SIG-M5 treated with dmso at 0.1 percent for 504 hours (cell line): ENCODE measurements at regions not wholly inside any gene's neighbourhood (a gene's known extent, or its start where the extent isn't known, plus 50 kb on each side); places are given as distances from the start of the nearest gene placed in this dataset.

Experiments used
- DNase-seq: peaks from one replicate; lab custom pipeline; 2025; ENCODE audit not compliant: unreplicated experiment; lab: John Stamatoyannopoulos, UW

DNA sequence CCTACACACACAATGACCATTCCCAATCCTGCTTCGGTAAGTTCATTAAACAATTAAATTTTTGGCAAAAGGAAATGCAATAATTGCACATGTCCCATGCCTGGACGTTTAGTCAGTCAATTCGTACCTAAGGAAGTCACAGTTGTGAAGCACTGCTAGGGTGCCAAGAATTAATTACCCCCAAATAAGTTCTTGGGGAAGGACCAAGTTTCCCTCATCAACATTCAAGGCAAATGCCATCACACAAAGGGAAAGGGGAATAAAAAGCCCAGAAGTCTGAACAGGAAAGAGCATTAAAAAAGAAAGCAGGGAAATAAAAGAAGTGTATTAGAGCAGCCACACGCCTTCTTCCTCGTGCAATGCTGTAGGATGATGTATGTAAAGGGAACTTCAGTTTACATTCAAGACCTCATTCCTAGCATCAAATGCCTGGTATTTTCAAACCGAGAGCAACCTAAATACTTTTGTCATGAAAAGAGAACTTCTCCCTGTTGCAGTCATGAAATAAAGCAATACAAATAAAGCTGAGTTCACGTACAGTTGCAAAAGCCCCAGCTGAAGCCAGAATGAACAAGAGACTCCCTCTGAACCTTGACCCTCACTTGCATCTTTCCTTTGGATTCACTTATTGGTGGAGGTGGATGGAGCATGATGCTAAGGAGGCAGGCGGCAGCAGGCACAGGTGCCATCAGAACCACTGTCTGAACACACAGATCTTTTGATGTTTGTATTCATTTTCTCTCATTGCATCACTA, 124.0 kb upstream of the PPARGC1A start:
- DNase-seq = no peak

DNA sequence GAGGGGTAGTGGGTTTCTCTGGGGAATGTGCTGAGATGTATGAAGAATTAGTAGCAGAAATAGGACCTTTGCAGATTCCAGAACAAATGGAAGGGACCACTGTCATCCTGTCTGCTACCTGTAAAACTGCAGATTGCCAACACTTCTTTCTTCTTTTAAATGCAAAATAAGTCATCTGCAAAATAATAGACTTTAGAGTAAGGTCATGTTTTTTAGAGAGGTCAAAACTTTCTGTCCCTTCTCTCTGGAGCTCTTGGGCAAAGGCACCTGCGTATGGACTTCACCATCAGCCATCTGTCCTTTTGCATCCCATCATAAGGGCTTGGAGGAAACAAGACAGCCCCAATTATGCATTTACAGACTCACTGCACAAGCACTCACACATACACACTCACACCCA, 121.1 kb upstream of the PPARGC1A start:
- DNase-seq = no peak

DNA sequence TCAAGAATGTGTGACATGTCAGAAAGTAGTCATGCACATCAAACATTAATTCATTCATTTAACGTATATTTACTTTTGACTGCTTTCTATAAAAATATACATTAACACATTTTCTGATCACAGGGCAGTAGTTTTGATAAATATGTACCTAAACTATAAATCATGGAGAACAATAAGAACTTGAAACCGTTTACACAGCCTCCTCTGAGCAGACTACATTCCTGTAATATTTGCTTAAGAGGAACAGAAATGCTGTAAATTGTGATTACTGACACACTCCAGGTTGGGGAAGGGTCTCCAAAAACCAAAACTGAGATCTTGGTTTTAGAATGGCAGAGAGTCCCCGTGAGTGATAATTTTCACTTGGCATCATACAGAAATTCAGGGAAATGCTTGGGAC, 120.7 kb upstream of the PPARGC1A start:
- DNase-seq = no peak

DNA sequence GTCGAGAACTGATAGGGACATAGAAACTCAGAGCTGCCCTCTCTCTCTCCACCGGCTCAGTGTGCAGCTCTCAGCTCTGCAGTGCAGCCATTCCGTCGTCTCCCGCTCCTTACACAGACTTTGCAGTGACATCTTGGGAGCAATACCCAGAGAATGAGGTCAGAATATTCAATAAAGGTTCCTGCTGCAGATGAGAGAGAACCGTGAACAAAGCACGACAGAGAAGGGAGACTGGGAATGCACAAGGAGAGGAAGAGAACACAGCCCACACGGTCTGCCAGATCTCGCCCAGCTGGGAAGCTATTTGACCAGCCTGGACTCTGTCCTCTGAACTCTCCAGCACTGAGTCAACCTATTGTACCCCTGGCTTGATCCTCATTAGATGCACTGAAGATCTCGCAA, 118.0 kb upstream of the PPARGC1A start:
- DNase-seq = no peak

DNA sequence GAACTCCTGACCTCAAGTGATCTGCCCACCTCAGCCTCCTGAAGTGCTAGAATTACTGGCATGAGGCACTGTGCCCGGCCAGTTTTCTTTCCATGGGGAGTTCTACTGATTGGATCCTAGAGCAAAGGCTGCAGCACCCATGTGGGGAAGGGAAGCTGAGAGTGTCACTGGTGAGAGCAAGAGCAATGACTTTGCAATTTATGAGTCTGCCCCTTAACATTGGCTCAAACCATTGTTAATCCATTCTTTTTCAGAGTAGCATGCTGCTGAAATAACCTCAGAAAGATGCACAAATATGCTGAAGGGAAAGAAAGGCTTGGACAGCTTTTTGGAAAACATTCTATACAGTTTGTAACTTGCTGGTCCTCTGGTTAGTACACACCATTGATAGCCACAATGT, 116.4 kb upstream of the PPARGC1A start:
- DNase-seq = no peak

DNA sequence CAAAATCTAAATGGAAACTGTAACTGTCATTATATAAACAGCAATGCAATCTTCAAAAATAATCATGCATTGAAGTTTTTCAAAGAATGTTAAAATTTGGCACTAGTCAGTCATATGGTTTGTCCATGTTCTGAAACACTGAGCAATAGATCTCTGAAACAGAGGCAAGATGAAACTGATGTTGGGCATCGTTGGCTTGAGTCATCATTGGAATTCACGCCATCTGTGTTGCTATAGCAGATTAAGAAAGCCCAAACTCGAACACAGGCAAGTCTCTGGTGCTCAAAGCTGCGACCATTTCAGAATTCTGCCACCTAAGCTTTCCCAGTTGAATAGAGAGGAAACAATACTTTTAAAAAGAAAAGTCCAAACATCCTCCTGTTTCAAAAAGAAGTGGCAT, 114.1 kb upstream of the PPARGC1A start:
- no peak for DNase-seq

DNA sequence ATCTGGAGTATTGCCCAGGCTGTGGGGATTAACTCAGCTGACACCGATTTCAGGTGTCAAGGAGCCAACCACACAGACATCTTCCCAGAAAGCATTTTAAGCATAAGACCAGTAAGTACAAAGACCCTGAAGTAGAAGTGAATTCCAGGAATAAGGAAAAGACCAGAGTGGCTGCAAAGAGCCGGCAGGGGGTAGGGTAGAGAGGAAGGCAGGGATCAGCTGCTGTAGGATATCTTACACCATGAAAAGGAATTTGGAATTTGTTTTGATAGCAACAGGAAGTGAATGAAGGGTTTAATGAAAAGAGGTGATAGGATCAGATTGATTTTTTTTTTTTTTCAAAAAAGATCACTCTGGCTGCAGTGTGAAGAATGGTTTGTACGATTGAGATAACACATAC, 113.6 kb upstream of the PPARGC1A start:
- DNase-seq = no peak

DNA sequence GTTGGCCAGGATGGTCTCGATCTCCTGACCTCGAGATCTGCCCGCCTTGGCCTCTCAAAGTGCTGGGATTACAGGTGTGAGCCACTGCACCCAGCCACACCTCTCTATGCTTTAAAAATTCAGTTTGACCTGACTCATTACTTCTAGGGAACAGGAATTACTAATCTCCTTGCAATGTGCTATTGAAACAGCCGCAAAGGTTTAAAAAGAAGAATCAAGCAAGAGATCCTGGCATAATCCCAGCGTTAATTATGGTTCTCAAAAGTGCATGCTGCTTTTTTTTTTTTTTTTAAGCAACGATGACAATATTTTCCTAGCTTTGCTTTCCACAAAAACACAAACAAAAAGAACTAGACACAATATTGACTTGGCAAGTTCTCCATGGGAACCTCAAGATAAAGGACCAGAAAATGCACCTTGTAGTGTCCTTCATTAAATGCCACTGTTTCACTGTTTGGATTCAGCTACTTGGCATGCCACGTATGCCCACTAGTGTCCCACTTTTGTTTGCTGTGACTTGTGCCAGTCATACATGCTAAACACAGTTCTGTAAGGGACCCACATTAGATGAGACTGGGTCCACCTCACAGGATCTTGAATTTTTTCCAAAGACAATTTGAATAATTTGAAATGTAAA, 112.6 kb upstream of the PPARGC1A start:
- DNase-seq = no peak

DNA sequence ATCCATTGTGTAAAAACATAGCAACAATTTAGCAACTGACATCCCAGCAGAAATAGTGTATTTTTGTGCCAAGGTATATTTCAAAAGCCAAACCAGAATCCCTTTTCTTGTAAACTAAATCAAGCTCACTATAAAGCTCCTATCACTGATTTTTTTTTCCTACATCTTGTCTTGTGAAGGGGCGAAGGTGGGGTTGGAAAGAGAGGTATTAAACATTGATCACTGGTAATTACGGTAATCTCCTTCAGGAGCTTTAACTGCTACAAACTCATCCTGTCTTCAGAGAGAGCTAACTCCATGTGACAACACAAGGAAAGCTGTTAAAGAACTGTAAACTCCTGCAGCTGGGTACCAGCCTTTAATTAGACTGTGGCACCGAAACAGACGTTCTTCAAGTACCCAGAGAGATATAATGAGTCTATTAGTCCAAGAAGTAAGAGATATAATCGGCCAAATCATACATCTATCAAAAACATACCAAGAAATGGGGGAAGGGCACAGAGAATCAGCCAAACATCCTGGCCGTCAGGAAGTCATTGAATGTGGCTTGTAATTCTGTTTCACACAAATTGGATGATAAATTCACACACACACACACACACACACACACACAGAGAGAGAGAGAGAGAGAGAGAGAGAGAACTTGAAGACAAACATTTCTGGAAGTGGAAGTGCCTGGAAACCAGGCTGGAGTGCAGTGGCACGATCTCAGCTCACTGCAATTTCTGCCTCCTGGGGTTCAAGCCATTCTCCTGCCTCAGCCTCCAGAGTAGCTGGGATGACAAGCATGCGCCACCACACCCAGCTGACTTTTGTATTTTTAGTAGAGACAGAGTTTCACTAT, 111.9 kb upstream of the PPARGC1A start:
- no peak for DNase-seq

DNA sequence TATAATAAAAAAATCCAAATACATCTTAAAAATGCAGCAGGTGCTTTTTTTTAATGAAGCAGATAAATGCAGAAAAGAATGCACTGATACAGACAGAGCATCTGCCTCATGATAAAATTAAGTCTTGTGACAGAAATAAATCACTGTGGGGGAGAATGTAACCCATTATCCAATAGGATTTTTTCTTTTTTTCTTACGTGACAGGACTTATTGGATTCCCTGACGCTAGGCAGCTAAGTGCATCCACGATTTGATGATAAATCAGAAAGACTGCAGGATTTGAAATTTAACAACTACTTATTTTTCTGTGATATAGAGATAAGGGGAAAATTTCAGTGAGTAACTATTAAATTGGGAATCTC, 110.6 kb upstream of the PPARGC1A start:
- no peak for DNase-seq

DNA sequence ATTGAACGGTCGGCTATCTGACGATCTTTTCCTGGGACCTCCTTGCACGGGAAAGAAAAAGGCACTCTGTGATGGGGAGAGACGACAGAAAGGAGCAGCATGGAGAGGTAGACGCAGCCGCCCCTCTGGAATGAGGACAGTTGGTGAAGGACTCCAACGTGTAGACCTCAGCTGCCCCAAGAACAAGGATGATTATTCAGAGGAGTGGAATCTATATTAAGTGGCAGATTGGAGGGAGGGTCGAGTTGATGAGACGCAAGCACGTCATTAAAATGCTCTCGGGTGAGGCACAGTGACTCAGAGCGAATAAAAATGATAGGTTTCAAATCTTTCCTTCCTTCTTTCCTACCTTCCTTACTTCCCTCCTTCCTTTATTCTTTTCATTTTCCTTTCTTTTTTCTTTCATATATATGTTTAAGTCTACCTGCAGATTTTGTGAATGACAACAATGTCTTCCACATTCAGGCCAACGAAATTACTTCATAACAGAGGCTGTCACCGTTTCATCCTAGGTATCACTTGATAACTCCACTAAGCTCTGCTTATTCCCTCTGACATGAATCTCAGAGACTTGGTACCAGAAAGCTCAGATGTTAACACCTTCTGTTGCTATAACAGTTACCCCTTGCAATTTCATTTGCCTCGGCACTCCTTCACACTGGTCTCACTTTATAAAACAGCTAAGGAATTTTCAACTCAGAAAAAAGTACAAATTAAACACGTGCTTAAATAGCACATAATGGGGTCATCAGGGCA, 110.0 kb upstream of the PPARGC1A start:
- no peak for DNase-seq

DNA sequence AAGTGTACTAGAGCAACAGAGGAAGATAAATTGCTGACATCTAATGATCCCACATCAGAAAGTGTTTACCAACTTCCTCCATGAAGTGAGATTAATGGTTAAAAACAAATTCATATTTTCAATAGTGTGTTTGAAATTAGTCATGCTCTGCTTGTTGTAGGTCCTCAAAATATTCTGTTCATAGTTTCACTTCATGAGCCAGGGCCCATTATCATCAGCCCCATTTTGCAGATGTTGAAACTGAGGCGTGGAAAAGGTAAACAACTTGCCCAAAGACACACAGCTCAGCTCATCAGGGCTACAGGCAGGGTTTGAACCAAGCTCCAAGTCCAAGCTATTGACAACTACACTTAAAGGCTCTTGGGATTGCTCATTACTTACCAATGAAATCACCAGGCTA, 103.5 kb upstream of the PPARGC1A start:
- no peak for DNase-seq

DNA sequence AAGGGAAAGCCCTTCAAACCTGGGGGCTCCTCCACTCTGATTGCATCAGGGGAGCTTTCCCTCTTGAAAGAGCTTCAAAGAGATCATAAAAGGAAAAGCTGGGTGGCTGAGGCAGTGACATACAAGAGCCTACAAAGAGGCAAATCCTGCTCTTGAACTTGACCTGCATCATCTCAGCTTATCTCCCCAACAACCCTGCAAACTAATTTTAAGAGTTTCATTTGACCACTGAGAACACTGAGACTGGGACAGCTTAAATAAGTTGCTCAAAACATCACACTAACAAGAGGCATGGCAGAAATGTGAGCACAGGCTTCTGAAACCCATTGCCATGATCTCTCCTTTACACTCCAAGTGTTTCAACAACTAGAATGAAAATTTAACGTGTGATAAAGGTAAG, 101.6 kb upstream of the PPARGC1A start:
- DNase-seq = no peak

DNA sequence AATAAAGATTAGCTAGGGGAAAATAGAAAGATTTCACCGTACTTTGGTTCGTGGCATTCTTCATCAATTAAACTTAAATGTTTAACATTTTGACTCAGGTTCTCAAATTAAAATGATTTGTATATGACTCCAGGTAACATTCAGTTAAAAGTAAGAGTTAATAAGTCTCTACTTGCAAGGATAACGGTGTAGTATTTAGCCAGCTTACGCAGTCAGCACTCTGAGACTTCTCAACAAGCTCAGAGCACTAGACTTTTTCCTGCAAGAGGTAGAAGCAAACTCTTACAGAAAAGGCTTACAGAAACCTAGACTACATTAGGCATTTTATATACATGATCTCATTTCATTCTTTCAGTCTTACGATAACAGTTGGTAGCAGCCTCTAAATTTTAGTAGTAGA, 96.4 kb upstream of the PPARGC1A start:
- DNase-seq = no peak

DNA sequence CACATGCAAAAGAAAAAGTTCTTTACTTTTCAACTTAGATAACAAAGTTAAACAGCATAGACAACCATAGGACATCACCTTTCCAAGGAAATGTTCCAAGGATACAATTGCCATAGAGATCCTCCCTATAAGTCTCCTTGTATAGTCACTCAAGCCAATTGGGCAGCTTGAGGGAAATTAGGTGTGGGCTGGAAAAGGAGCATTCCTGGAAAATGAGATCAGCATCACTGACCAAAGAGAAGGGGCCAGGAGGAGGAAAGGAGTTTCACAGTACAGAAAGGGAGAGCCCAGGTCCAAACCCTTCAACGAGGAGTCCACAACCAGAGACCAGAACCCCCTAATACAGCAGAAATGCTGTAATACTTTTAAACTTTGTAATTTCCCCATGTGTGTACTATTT, 91.5 kb upstream of the PPARGC1A start:
- no peak for DNase-seq

DNA sequence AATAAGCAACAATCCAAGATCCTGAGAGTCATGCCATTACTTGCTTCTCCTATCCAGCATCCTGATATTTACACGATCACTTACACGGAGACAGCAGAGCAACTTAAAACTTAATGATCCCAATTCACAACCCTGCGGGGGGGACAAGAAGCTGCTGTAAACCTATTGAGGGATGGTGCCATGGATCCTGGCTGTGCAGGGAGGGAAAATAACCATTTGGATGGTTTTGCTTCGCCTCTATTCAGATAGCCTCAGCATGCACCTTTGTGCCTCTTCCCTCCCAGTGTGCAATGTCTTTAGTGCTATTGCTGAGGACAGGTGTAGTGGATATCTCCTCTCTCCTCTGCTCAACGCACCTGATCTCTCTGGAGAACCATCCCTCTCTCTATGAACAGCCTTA, 89.7 kb upstream of the PPARGC1A start:
- DNase-seq = no peak

DNA sequence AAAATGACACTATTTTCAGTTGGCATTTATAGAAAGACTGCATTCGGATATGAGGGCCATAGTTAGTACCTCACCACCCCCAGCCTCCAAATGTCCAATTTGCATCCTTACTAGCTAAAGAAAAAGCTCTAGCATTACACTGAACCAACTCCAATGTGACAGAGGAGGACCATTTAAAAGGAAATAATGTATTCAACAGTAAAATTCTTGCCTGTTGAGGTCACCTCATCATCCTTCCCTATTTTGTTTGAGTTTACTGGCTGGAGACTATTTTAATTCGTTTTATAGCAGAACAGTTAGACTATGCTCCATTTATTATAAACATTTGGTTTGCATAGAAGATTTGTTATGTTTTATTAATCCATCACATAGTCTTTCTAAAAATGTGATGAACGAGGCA, 88.2 kb upstream of the PPARGC1A start:
- DNase-seq = no peak

DNA sequence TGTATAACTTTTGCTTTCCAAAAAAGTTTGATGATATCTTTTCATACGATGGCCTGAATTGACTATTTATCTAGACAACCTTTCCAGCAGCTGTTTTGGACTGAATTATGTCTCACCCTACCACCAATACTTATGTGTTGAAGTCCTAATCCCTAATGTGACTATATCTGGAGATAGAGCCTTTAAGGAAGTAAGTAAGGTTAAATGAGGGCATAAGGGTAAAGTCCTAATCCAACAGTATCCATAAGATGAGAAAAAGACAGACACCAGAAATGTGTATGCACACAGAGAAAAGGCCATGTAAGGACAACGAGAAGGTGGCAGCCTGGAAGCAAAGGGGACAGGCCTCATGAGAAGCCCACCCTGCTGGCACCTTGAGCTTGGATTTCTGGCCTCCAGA, 86.6 kb upstream of the PPARGC1A start:
- DNase-seq = no peak

DNA sequence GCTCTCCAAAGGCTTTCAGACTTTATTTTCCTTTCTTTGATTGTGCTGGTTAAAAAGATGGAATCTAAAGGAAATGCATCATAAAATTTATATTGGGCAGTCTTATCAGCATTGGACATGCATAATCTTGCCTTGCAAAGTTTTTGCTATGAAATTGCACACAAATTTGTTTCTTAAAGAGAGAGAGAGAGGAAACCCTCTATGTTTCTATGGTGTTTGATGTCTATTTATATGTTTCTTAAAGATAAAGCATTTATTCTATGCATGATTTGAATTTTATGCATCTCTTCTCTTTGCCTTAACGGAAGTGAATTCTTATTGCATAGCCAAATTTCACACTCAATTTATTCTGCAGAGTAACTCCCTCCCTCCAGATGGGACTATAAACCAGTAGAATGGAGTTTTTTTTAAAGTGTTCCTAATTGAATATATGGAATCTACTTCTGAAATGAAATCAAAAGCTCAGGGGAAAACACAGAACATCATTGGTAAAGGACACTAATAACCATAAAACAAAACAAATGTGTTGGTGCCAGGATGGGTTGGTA, 83.5 kb upstream of the PPARGC1A start:
- DNase-seq = no peak

DNA sequence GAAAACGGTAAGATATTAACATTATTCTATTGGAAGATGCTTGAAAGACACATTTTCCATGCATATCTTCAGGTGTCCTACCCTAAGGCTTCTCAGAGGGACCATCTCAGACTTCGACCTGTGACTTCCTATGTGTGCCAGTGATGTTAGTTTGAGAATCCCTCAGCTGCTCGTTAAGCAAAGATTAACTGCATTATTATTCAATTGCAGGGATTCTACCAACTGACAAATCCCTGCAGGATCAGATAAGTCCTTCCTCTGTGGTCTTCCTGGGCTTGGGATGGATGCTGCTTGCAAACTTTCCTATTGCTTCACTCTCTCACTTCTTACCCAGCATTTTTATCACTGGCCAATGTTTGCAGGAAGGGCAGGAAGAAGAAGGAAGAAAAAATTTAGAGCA, 83.0 kb upstream of the PPARGC1A start:
- no peak for DNase-seq

DNA sequence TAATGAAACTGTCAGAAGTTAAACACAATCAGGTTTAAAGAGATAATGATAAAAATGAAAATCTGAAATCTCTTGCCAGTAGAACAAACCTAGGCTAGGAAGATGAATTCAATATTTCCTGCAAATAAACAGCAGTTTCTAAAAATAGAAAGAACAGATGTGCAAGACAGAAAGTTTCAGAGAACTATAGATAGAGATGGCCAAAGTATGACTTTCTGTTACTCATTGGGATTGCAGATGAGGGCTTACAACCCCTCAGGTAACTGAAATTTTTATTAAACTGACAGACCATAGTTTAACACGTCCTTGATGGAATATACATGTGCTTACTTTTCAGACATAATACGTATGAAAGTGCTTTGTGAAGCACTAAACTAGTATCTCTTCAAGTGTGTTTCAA, 82.3 kb upstream of the PPARGC1A start:
- DNase-seq = no peak
